Activated CD4-positive, alpha-beta memory T cell treated with anti-CD3 and anti-CD28 coated beads for 36 hours (primary cell): ENCODE measurements at regions not wholly inside any gene's neighbourhood (a gene's known extent, or its start where the extent isn't known, plus 50 kb on each side); places are given as distances from the start of the nearest gene placed in this dataset.

ENCODE experiments used
- CTCF ChIA-PET: fragments of 350-600 bp; sonication (Branson Sonifier 250); formaldehyde crosslinking; loops from one replicate; lab custom pipeline; 2021; ENCODE audit warnings: antibody characterized with exemption, inconsistent platforms; lab: Charles Lee
- POLR2A ChIA-PET: fragments of 350-600 bp; sonication (Branson Sonifier 250); formaldehyde crosslinking; loops from one replicate; lab custom pipeline; 2021; ENCODE audit warnings: antibody characterized with exemption; lab: Charles Lee
- DNase-seq: peaks from one replicate; pipeline ENCODE4 v3.0.0-alpha.2; 2020
- H3K27ac Mint-ChIP-seq: one replicate; pipeline ENCODE4 v1.8.0; 2021; ENCODE audit warnings: mixed read lengths
- H3K27me3 Mint-ChIP-seq: one replicate; pipeline ENCODE4 v1.8.0; 2021; ENCODE audit warnings: mixed read lengths
- H3K36me3 Mint-ChIP-seq: one replicate; pipeline ENCODE4 v1.8.0; 2021; ENCODE audit warnings: mixed read lengths
- H3K4me1 Mint-ChIP-seq: one replicate; pipeline ENCODE4 v1.8.0; 2021; ENCODE audit warnings: low read depth, mixed read lengths
- H3K4me3 Mint-ChIP-seq: one replicate; pipeline ENCODE4 v1.8.0; 2021; ENCODE audit warnings: mild to moderate bottlenecking, mixed read lengths
- H3K9me3 Mint-ChIP-seq: one replicate; pipeline ENCODE4 v1.8.0; 2021; ENCODE audit warnings: mixed read lengths
- intact Hi-C: fragments of 100-400 bp; cut with micrococcal nuclease; formaldehyde crosslinking; loops from one replicate; pipeline ENCODE4 v1.15.1; 2023

DNA sequence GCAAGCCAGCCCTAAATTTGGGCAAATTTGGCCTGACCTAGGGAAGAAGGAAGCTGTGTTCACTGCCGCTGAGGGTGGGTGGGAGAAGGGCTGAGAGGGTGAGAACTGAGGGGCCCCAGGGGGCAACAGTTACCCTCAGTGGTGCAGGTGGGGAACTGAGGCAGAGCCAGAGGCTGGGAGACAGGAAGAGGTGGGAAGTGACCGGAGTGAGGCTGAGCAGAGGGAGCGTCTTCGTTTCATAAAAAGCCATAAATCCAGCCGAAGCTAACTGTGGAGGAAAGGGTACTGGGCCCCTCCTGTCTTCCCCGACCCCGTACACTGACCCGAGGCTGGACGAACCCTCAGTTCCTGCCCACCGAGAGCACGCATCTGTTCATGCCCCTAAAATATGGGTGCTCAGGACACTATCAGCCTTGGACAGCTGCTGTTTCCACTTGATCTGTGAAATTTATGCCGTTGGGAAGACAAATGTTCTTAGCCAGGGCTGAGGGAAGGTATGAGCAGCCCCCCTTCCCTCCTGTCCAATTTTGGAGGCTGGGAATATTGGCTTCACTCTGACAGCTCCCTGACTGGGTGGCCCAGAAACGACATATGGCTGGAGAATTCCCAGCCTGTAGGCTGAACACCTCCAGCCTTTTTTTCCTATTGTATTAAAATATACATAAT, 116.5 kb downstream of the KIF26A start:
- Mint-ChIP-seq H3K36me3 (no peaks in the 10 kb centered on the region), H3K27me3 (peaks cover 9% of the 10 kb centered on the region), H3K9me3 (peaks cover 5% of the 10 kb centered on the region), H3K4me3 (no peak overlapping the region), H3K4me1 (no peaks in the 10 kb centered on the region), H3K27ac (no peak overlapping the region)
- intact Hi-C loops: no loop called here
- POLR2A ChIA-PET: no interaction called here
- CTCF ChIA-PET: no interaction called here
- DNase-seq: no peak

DNA sequence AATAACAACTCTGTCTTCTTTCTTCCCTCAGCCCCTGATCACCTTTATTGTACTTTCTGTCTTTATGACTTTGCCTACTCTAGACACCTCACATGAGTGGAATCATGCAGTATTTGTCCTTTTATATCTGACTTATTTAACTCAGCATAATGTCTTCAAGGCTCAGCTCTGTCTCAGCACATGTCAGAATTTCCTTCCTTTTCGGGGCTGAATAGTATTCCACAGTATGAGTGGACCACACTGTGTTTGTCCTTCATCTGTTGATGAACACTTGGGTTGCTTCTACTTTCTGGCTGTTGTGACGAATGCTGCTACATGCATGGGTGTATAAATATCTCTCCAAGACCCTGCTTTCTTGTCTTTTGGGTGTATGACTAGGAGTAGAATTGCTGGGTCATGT, 117.6 kb downstream of the KIF26A start:
- ChIA-PET CTCF (no interaction called here), POLR2A (no interaction called here)
- Mint-ChIP-seq H3K27ac (no peak overlapping the region), H3K4me1 (no peaks in the 10 kb centered on the region), H3K36me3 (no peaks in the 10 kb centered on the region), H3K9me3 (peaks cover 12% of the 10 kb centered on the region), H3K4me3 (no peak overlapping the region), H3K27me3 (peaks cover 9% of the 10 kb centered on the region)
- intact Hi-C loops: no loop called here
- DNase-seq: no peak

DNA sequence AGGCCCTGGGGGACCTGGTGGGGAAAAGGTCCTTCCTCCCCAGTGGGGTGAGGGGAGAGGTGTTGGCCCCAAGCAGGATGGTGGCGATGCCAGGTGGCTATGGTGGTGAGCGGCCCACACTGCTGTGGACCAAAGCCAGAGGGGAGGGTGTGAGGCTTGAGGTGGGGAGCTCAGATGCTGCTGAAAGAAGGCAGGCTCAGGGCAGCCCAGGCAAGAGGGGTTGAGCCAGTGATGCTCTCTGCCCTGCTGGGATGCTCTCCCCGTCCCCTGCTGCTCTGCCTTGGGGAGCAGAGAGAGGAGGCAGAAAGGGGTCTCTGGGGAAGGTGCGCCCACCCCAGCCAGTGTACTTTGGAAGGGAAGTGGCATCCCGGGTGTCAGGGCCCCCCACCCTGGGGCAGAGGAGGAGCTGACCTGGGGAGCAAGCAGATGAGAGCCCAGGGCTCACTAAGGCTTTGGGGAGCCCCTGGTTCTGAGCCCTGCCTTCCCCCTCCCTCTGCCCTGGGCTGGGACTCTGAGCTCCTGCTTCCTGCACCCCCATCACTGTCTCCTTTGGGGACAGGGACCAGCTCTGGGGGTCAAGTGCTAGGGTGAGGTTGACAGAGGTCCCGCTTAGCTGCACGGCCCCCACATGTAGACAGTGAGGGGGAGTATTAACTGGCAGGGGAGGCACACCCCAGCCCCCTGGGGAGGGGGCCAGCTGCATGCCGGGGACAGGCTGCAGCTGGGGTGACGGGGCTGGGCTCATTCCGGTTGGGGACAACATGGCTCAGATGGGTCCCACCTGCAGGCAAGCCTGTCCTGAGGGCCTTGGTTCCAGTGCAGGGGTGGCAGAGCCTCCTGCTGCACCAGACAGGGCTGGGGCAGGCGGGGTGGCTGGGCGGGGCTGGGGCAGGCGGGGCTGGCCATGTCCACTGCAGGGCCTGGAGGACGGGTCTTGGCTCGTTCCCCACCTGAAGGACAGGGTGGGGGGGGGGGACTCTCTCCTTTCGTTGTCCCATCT, 124.4 kb downstream of the KIF26A start:
- H3K36me3 Mint-ChIP-seq: no peaks in the 10 kb centered on the region
- no peak overlapping the region for H3K4me3 Mint-ChIP-seq
- intact Hi-C loops: no loop called here
- H3K27me3 Mint-ChIP-seq: peaks cover 5% of the 10 kb centered on the region
- H3K27ac Mint-ChIP-seq: no peak overlapping the region
- DNase-seq: peak; percentile 5
- no peaks in the 10 kb centered on the region for H3K4me1 Mint-ChIP-seq
- peaks cover 16% of the 10 kb centered on the region for H3K9me3 Mint-ChIP-seq
- POLR2A ChIA-PET: interaction anchor here (0.5 kb wide), 1 partner anchor 292 kb away, joined by 3 read pairs; no protein-coding TSS in a partner anchor
- CTCF ChIA-PET: no interaction called here

DNA sequence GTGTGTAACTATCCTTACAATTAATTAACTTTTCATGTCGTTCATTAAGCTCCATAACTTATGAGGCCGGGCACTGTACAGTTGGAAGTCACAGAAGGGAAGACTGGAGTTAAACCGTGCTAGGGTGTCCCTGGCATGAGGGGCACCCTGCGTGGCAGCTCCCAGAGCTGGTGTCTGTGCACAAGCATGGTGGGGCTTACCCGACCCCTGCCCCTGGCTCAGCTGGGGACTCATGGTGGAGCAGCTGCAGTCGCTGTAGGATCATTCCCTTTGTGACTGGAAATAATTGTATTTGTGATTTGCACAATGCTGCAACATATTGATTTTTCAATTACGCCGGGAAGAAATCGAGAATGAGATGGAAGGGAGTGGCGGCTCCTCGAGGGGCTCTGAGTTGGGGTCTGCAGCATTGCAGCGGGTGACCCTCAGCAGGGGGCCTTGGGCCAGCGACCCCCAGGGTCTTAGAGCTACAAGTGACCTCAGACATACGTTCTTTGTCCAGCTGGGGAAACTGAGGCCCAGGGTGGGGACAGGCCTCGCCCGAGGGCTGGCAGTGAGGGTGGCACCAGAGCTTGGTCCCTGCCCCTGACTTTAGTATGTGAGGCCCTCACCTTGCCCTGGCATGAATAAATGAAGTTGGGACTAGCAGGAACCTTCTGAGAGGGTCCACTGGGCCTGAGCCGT, 125.4 kb downstream of the KIF26A start:
- intact Hi-C loops: no loop called here
- Mint-ChIP-seq H3K4me3 (no peak overlapping the region), H3K4me1 (no peaks in the 10 kb centered on the region), H3K9me3 (peaks cover 16% of the 10 kb centered on the region), H3K27ac (no peak overlapping the region), H3K27me3 (peaks cover 5% of the 10 kb centered on the region), H3K36me3 (no peaks in the 10 kb centered on the region)
- CTCF ChIA-PET: no interaction called here
- POLR2A ChIA-PET: no interaction called here
- DNase-seq: no peak

DNA sequence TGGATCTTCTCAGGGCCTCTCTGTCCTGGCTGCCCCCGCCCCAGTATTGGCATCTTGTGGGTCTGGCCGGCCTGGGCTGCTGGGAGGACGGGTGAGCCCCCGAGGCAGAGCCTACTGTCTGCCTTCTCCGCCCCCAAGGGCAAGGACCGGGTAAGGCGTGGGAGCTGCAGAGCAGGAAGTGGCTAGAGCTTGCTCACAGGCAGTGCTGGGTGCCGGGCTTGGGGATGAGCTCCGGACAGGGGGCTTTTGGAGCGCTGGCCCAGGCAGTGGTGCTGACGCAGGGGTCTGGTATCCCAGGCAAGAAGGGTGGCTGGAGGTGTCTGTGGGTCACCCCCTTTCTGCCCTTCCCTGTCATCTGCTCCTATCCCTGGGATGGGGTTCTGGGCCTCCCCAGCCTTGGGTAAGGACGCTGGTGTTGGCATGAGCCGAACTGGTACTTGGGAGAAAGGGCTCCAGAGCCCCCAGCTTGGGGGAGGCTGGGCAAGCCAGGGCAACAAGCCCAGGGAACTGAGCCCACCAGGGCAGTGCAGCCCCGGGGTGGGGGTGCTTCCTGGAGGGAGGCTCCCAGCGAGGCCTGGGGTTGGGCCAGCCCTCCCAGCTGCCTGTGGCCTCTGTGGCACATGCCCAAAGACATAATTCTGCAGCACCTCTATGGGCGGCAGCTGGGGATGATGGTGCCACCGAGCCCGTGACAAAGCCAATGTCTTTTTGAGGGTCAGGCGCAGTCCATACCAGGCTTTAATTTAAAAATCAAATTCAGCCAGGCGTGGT, 126.3 kb downstream of the KIF26A start:
- no peak overlapping the region for H3K4me3 Mint-ChIP-seq
- ChIA-PET CTCF (no interaction called here), POLR2A (no interaction called here)
- no peaks in the 10 kb centered on the region for H3K4me1 Mint-ChIP-seq
- intact Hi-C loops: no loop called here
- H3K9me3 Mint-ChIP-seq: peaks cover 16% of the 10 kb centered on the region
- DNase-seq: peak; percentile 4
- H3K36me3 Mint-ChIP-seq: no peaks in the 10 kb centered on the region
- peaks cover 3% of the 10 kb centered on the region for H3K27me3 Mint-ChIP-seq
- H3K27ac Mint-ChIP-seq: no peak overlapping the region

DNA sequence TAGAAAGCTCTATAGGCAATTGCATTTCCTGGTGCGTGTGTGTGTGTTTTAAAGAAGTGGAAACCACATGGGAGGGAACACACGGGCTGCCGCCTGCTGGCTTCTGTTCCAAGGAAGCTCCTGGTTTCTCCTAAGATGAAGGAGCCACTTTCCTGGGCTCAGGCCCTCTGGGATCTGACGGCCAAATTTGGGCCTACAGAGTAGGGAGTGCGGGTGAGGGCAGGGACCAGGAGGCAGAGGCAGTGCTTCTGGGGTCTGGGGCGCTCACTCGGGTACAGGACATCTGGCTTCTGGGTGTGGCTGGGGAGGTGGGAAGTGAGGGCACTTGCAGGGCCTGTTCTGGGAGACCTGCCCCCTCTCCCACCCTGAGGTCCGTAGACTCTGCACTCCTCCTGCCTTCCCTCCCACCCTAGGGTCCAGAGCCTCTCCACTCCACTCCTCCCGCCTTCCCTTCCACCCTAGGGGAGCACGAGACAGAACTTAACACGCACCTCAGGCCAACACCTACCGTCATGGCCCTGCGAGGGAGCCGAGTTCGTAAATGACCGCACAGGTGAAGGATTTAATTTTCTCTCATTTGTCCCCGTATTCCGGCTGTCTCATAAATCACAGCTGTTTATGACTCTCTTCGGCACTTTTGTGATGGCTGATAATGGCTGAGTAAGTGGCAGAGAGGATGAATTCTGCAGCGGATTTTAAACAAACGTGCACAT, 127.7 kb downstream of the KIF26A start:
- H3K9me3 Mint-ChIP-seq: peaks cover 8% of the 10 kb centered on the region
- peaks cover 3% of the 10 kb centered on the region for H3K27me3 Mint-ChIP-seq

DNA sequence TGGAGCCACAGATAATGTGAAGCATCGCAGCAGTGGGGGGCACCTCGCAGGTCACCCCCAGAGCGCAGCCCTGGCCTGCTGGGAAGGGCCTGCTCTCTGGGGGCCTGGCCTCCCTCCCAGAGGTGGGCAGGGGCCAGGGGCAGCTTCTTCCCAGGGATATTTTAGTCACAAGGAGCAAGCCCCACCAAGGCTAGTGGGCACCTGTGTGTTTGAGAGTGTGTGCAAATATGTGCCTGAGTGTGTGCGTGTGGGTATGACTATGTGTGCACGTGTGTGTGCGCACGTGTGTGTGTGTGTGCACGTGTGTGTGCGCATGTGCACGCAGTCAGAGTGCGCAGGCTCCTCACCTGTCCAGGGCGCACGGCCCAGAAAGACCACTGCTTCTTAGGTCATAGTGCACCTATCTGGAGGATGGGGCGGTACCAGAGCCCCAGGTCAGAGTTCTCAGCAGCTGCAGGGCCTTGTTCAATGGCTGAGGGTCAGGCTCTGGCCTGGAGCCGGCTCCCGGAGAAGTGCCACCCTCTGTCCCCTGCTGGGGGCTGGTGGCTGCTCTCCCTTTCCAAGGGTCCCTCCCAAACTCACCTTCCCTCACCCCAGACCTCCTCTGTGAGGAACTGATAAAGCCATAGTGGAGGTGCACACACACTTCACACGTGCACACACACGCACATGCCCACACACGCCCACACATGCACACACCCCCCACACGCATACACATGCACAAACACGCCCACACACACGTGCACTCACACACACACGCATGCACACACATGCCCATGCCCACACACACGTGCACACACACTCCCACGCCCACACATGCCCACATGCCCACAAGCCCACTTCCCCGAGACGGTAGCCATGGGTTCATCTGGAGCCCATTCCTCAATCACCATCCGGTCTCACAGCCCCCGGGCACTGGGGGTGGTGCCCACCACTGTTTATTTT, 128.5 kb downstream of the KIF26A start:
- DNase-seq: peak; percentile 7
- Mint-ChIP-seq H3K36me3 (no peaks in the 10 kb centered on the region), H3K27ac (no peak overlapping the region), H3K4me3 (no peak overlapping the region), H3K4me1 (no peaks in the 10 kb centered on the region), H3K9me3 (peaks cover under 1% of the 10 kb centered on the region), H3K27me3 (peaks cover 3% of the 10 kb centered on the region)
- ChIA-PET POLR2A (no interaction called here), CTCF (no interaction called here)
- intact Hi-C loops: no loop called here

More for the DNA sequence above, 127.7 kb downstream of the KIF26A start:
- no peaks in the 10 kb centered on the region for H3K4me1 Mint-ChIP-seq
- ChIA-PET CTCF (no interaction called here), POLR2A (no interaction called here)
- DNase-seq: peak; percentile 4
- H3K27ac Mint-ChIP-seq: no peak overlapping the region
- intact Hi-C loops: no loop called here
- H3K4me3 Mint-ChIP-seq: no peak overlapping the region
- H3K36me3 Mint-ChIP-seq: no peaks in the 10 kb centered on the region

DNA sequence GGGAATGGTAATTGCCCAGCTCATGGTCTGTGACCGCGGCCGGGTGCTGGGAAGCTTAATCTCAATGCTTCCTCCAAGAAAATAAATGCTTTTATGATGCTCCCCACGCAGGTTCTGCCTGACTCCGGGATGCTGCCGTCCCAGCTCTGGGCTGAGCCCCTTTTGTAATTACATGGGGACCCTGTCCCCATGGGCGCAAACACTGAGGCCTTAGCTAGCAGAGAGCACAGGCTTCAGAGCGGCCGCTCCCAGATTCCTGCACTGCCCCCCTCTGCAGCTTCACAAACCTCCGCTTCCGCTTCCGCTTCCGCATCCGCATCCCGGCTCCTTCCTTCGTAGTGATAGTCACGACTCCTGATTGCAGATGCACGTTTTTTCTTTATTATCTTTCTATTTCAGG, 129.5 kb downstream of the KIF26A start:
- no peak overlapping the region for H3K4me3 Mint-ChIP-seq
- H3K4me1 Mint-ChIP-seq: no peaks in the 10 kb centered on the region
- intact Hi-C loops: no loop called here
- H3K27me3 Mint-ChIP-seq: no peaks in the 10 kb centered on the region
- H3K36me3 Mint-ChIP-seq: no peaks in the 10 kb centered on the region
- H3K9me3 Mint-ChIP-seq: no peaks in the 10 kb centered on the region
- DNase-seq: peak; percentile 7
- CTCF ChIA-PET: no interaction called here
- H3K27ac Mint-ChIP-seq: no peak overlapping the region
- POLR2A ChIA-PET: no interaction called here

DNA sequence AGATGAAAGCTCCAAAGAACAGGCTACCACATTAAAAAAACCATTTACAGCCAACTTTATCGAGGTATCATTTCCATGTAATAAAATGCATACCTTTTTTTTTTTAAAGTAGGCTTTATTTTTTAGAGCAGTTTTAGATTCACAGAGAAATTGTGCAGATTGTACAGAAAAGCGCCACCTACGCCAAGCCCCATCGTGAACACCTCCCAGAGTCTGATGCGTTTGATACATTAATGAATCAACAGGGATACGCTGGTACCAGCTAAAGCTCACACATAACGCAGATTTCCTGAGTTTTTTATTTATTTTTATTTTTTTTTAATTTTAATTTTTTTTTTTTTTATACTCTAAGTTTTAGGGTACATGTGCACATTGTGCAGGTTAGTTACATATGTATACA, 129.9 kb downstream of the KIF26A start:
- DNase-seq: no peak
- POLR2A ChIA-PET: no interaction called here
- intact Hi-C loops: no loop called here
- Mint-ChIP-seq H3K4me3 (no peak overlapping the region), H3K4me1 (no peaks in the 10 kb centered on the region), H3K27me3 (no peaks in the 10 kb centered on the region), H3K36me3 (no peaks in the 10 kb centered on the region), H3K9me3 (no peaks in the 10 kb centered on the region), H3K27ac (no peak overlapping the region)
- CTCF ChIA-PET: no interaction called here

DNA sequence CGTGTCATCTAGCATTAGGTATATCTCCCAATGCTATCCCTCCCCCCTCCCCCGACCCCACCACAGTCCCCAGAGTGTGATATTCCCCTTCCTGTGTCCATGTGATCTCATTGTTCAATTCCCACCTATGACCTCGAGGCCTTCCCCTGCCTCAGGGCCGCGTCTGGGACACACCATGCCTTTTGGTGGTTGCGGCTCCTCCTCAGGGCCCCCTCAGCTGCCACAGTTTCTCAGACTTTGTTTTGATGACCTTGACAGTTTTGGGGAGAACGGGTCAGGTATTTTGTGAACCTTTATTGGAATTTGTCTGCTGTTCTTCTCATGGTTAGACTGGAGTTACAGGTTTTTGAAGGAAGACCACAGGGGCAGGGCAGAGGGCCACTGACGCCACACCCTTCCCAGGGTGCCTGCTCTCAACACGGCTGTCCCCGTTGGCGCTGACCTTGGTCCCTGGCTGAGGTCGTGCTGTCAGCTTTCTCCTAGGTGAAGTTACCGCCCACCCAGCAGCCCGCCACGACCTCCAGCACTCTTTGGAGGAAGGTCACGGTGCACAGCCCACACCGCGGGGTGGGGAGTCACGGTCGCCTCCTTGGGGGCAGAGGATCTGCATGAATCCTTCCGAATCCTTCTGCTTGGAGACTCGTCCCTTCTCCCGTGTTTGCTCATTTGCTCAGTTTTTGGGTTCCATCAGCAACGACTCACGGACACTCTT, 130.5 kb downstream of the KIF26A start:
- DNase-seq: peak; percentile 1
- Mint-ChIP-seq H3K27me3 (no peaks in the 10 kb centered on the region), H3K36me3 (no peaks in the 10 kb centered on the region), H3K4me1 (no peaks in the 10 kb centered on the region), H3K4me3 (no peak overlapping the region), H3K27ac (no peak overlapping the region), H3K9me3 (no peaks in the 10 kb centered on the region)
- POLR2A ChIA-PET: no interaction called here
- intact Hi-C loops: no loop called here
- CTCF ChIA-PET: no interaction called here
